ENCODE measurements at regions not wholly inside any gene's neighbourhood (a gene's known extent, or its start where the extent isn't known, plus 50 kb on each side); places are given as distances from the start of the nearest gene placed in this dataset.

DNA sequence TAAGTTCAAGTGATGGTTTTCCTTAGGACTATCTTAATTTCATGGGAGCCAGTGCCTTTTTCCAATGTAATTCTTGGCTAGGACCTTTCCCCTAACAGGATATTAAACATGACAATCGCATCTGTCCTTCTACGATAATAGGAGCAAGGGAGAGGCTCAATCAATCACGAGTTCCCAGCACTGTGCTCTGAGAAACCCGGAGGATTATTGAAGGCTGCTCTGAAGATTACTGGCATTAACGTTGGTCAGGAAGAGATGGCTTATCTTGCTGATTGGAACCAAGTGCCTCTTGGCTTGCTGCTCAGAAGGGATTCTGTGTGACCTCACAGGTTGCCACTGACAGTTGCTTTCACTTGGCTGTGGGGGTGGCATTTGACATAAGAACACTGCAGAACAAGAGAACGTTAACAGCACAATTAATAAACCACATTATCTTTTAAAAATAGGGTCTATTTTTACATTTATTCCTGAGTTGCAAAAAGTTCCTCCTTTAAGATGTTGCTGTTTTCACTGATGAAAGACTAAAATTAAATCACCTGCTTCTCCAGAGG lies 252.1 kb upstream of the TAC1 start:
- TF ChIP-seq CTCF (conservative IDR thresholded peaks at IDR 0.05 in 1 of 2, IDR thresholded peaks at IDR 0.05 in 1 of 2; ENCODE audit: low read depth in 1 of 2, low read length in 2 of 2) = no peak
- TF ChIP-seq EZH2 (IDR thresholded peaks at IDR 0.05; ENCODE audit: low read length, missing control alignments) = no peak
